Stimulated activated CD8-positive, alpha-beta memory T cell treated with anti-CD3 and anti-CD28 coated beads, Interleukin-15, amount 100 ng/mL, for 1 hour (primary cell): ENCODE measurements at regions not wholly inside any gene's neighbourhood (a gene's known extent, or its start where the extent isn't known, plus 50 kb on each side); places are given as distances from the start of the nearest gene placed in this dataset.

ENCODE experiments used
- DNase-seq: peaks from one replicate; pipeline ENCODE4 v3.0.0-alpha.2; 2020; ENCODE audit warnings: low read depth

DNA sequence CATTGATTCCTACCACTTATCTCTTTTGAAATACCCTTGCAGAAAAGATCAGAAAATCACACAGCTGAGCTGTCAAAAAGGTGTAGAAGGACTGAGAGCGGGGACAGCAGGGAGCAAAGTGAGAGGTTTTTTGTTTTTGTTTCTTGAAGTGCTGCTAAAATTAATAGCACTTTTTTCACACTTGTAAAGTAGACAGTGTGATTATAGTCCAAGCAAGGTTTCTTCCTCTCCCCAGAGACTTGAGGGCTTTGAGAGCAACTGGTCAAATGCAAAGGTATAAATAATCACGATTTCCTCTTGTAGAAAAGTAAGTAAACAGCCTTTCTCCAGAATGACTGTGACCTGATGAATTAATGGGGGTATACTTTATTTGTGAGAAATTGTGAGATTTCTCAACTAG lies 326.9 kb downstream of the ZNF608 start:
- DNase-seq: no peak

DNA sequence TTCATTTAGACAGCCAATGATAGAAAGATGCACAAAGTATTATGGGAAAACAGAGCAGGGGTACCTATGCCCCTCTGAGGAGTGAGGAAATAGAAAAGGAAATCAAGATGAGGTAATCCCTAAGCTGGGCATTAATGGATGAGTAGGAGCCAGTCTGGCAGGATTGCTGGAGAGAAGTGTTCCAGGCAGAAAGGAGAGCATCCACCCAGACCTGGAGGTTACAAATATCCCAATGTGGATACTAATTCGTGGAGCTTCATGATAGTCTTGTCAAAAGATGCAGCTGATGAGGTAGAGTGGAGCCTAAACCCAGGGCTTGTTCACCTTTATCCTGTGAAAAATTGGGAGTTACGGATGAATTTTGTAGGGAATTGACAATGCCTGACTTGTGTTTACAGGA lies 328.0 kb downstream of the ZNF608 start:
- no peak for DNase-seq

DNA sequence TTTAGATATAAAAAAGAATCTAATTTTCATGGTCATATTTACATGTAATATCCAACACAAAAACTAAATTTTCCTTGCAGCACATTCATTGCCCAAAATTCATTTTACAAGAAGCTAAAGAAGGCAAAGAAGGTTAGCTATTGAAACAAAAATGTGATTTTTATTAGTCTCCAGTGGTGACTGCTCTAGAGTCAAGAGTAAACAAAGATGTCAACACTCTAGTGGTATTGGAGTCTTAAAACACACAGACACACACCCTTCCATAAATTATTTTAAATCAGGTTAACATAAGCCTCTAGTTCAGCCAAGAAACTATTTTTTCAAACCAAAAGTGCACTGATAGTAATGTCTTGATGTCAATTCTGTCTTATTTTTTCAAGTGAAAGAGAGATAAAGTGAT lies 329.2 kb downstream of the ZNF608 start:
- DNase-seq: no peak

DNA sequence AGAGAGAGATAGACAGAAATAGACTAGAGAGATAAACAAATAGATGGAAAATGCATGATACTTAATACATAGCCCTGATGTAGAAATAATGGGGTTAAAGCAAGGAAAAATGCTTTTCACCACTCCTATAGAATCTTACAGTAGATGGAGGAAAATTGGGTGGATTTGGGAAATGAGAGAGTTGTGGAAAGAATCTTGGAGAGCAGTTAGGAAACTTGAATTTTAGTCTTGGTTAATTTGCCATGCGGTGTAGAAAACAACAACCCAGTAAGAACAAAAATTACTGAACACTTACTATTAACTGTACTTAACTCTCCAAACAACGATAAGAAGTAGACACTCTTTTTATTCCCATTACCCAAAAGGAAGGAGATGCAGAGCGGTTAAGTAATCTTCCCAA lies 329.8 kb downstream of the ZNF608 start:
- no peak for DNase-seq

DNA sequence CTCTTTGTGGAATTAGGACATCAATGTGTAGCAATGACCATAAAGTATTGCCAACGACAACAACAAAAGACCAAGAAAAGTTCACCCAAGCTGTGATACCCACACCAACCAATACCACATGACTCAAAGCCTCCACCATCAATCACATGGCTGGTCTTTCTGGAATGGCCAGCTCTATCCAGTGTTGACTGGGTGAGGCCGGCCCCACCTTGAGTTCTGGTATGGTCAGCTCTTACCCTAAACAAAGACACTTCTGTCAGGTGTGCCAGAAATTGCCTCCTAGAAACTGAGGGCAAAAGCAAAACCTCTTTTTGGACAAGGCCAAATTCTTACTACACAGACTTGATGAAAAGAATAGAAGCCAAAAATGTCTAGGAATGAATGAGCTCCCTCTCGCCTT lies 331.5 kb downstream of the ZNF608 start:
- DNase-seq: no peak

DNA sequence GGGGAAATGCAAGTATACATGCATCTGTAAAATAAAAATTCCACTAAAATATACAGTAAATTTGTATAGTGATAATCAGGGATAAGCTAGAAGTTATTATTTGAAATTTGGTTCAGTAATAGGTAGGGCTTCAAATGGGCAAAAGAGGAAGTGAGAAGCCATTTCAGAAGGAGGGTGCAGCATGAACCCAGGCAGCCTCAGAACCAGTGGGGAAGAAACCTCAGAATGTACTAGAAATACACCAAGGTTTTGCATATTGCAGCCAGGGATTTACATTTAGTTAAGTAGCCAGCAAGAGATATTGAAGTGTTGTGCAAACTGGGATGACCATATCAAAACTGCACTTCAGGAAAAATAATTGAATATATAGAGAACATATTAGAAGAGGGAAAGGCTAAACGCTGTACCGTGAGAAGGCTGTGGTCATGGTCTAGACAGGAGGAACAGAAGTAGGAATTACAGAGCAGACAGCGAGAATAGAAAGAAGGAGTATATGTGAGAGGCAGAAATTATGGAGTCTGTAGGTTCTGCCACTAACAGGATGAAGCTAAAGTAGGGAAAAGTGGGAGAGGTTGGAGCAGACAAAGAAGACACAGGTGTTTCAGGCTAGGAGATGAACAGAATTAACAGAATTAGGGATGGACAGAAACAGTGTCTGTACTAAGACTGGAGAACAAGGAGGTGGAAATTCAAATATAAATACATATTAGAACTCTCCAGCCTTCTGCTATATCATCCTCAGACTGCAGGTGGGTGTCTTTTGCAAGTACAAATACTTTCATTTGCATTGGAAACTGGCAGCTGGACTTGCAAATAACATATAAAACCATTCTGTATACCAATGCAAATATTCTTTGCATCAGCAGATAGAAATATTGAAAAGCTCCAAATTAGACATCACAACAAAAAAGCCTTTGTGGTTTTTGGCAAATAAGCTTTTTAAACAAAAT lies 335.6 kb downstream of the ZNF608 start:
- no peak for DNase-seq

DNA sequence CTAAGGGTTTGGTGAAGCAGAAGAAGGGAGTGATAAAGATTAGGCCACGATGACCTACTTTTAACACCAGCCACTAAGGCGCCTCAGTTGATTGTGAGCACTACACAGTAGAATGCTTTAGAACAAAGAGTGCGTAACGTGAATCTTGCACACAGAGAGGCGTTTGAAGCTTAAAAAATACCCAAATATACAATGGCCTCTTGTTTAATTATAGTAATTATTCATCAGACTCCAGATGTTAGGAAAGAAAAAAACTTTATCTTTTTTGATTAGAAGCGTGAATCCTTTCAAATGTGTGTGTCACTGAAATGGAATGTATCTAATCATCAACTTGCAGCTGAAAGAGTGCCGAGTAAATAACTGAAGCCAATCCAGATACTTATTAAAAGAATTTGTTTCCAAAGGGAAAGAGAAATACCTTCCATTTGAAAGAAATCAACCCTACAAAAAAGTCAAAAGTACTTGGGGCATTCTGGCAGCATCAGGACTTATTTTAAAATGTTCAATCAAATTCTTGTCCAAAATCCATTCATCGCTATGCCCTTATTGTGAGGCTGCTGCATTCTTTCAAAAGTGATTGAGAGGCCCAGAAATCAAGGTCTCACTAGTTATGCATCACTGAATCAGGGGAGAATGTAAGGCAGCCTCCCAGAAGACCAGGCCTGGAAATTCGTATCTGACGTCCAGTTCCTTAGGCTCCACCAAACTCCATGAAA lies 337.5 kb downstream of the ZNF608 start:
- DNase-seq: no peak

DNA sequence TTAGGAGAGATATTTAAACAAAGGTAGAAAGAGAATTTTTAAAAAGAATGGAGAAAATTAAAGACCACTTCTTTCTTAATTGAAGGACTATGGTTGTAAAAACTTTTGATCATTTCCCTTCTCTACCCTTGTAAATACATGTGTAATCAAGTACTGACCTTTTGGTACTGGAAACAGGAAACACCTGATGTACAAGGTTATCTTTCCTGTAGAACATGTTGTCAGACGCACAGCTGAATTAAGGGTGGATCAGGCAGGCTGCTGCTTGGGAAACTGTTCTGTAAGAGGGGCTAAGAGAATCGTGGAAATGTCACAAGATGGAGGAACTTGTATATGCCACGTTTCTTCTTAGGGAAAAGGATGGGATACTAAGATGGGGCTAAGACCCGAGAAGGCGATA lies 341.6 kb downstream of the ZNF608 start:
- no peak for DNase-seq

DNA sequence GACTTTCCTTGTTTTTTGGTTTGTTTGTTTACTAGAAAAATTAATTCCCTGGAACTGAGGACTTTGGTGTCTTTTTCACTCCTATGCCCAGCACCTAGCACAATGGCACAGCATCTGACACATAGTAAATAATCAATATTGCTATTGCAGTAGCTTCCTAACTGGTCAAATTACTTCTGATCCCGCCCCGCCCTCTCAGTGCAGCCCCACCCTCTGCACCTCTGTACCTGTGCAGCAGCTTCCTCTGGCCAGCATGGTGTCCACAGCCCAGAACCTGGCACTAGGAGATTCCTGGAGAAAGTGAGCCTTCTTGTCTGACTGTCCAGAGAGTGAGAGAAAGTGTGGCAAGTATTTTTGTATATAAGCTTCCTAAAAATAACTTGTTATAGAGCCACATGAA lies 343.2 kb downstream of the ZNF608 start:
- no peak for DNase-seq

DNA sequence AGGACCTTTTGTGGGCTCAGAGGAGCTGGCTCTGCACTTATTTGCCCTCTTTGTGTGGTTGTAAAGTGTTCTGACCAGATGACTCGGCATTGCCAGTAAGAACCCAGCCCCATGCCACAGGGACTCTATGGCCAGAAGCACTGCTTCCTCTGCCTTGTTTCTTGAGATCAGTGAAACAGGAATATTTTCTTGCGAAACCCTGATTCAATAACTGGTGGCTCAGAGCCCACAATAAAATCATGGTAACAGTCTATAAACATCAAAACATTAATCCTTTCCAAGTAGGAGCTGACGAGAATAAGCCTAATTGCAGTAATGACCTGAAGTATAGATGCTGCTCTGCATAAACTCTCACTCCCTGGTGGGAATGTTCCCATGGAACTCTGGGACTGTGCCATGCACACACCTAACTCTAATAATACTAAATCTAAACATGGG lies 344.3 kb downstream of the ZNF608 start:
- DNase-seq: no peak

DNA sequence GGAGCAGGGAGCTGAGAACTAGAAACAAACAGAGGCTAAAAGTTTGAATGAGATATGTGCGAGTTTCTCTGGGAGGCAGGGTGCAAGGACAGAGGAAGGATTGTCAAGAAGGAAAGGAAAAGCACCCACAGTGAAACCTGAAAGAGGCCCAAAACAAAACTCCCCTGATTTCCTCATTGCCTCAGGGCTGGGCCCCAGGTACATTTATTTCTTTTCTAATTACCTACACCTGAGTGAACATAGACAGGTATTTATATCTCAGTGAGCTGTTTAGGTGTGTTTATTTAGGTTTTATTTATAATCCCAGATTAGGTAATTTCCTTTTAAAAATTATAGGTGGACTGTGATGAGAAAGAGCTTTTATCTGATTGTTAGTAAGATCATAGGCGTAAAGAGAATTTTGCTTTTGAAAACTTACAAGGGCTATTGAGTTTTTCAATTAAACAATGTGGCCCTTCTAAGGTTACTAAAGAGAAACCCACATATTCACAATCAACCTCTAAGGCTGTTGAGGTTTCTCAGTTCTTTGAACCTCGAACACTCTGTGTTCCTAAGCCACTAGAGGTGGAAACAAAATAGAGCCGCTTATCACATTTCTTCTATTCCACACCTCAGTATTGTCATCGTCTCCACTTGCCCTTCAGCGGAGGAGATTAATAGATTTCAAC lies 344.8 kb downstream of the ZNF608 start:
- no peak for DNase-seq

DNA sequence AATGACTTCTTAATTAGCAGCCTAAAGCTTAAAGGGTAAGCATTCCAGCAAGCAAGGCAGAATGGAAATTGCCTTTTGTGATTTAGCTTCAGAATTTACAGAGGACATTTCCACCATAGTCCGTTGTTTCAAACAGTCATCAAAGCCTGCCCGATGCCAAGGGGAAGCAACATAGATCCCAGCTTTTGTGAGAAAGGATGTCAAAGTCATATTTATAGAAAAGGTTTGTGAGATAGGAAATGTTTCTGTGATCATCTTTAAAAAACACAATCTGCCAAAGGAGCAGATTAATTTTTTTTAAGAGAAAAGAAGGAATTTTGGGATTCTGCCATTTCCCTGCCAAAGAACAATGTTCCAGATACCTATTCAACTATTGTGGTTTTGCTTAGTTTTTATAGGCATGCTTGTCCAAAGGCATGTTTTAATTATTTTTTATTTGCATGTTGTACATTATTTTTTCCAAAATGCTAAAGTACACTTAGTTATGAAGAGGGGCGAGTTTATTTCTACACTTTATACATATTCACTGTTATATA lies 346.9 kb downstream of the ZNF608 start:
- DNase-seq: no peak

DNA sequence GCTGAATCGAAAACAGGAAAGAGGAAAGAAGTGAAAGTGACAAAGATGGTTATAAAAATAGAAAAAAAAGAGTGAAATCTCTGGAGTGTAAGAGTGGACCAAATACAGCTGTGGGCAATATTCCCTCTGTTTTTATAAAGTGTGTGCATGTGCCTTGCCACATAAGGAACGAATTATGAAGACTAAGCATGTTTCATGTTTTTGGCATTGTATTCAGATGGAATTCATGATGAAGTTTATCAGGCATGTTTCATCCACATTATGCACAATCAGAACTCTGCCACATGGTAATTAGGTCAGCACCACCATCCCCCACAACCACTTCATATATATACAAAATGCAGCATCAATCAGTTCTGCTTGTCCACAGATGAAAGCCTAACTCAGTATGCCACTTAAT lies 348.0 kb downstream of the ZNF608 start:
- no peak for DNase-seq

DNA sequence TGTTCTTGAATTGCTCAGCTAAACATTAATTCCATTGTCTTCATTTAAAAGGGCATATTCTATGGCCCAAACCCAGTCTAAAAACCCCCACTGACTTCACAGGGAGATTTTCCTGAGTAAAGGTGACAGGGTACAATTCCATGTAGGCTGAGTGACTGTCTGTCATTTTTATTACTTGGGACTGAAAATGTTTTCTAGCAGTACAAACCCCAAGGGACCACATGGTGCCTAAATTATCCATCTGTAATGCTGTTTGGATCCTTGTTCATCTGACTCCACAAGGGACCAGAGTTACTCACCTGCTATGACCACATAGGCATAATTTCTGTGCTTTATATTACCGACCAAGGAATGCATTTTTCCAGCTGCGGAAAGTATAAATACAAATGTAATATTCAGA lies 349.1 kb downstream of the ZNF608 start:
- no peak for DNase-seq

DNA sequence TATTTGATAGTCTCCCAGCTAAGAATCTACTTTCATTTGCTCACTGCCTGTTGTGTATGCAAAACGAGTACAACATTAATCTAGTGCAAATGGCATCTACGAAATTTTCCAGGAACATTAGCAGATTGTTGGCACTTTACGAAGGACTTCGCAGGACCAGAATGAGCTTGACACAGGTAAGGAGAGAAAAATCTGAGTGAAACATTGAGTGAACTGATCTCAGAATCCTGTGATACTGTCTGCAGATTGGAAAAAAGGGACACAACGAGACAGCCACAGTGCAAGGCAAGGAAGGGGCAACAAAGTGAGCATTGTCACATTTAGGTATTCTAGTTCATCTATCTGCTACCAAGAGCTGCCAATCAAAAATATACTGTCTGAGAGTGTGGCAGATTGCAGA lies 350.5 kb downstream of the ZNF608 start:
- DNase-seq: no peak

DNA sequence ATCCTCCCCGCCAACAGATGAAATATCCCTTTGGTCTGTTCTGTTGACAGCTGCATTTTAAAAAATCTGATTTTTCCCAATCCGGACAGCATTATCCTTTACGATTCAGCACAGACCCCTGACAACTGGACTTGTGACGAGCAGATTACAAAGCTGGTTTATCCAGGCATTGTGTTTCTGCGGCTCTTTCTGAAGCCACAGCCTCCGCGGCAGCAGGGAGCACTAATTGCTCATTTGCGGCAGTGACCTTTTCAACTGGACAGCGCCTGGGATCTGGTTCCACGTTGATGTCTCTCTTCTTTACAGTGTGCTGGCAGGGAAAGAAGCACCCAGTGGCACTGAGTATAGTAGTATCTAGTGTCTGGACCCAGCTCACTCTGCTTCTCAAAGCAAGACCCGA lies 351.2 kb downstream of the ZNF608 start:
- DNase-seq: no peak

DNA sequence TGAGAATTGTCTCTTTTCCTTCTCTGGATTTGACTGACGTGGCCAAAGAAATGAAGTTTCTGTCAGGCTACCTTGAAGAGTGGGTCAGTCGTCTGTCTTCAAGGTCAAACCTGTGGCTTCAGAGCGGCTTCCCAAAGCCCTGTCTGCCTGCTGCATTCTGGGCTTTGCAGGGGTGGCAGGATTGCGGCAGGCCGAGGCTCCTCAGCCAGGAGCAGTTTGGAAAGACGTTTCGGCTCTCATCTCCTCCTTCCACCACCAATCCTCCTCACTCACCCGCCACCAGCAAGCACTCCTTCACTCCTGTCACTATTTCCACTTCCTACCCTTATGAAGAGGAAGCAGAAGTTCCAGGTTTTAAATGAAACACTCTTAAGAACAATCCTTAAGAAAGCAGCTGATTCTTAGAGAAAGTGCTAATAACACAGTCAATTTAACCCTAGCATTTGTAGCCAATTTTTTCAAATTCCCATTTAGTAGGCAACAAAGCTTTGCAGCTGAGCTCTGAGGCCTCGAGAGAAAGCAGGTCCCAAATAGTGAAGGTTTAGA lies 351.7 kb downstream of the ZNF608 start:
- DNase-seq: no peak

DNA sequence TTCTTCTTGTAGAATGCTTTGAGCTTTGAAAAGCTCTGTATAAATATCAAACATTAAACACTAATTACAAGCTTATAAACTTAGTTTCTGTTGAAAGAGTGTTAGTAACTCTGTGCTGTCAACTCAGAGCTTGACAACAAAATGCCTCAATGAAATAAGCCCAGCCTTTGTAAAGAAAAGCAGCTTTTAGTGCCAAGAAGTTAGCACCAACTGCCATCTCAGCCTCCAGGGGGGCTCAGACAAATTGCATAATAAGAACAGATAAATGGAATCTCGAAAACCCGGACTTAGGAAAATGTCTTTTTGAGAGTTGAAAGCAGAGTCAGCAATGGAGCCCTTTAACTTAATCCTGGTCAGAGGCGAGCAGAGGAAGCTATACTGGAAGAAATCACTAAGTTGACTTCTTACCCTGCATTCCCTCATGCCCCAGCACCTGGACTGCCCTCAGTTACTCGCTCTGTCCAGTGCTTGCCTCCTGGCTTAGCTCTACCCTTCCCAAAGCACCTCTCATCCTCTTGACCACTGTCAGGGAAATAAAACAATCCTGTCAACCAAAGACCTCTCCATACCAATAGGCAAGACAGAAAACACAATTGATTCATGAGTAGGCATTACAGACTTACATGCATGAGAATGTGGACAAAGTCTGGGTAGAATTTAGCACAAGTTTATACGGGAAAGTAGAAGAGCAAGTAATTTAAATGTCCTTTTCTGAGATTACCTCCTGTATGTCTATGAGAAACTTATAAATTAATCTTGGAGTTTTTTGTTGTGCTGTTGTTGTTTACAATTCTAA lies 352.7 kb downstream of the ZNF608 start:
- DNase-seq: no peak

DNA sequence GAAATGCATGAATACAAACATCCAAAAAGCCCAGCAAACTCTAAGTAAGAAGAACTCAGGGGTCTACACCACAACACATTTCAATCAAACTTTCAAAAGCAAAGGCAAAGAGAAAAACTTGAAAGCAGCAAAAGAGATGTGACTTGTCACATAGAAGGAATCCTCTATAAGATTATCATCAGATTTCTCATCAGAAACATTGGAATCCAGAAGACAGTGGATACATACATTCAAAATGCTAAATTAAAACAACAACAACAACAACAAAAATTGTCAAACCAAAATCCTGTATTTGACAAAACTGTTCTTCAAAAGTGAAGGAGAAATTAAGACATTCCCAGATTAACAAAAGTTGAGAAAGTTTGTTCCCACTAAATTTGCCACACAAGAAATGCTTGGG lies 362.7 kb downstream of the ZNF608 start:
- no peak for DNase-seq

DNA sequence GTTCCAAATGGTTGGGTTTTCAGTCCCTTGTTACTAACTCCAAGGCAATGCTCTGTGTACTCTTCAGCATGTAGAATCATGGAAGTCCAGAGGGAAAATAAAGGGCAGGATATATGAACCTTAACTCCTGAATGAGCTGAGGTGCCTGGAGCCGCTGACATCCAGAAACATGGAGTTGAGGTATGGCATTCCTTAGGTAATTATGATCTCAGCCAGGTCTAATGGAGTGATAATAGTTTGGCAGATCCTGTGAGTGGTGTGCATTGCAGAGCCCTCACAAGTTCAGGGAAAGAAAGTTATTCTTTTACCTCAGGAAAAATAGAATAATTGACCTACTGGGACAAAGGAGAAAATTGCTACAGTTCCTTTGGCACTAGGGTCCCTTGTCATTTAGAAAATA lies 369.1 kb downstream of the ZNF608 start:
- DNase-seq: no peak

DNA sequence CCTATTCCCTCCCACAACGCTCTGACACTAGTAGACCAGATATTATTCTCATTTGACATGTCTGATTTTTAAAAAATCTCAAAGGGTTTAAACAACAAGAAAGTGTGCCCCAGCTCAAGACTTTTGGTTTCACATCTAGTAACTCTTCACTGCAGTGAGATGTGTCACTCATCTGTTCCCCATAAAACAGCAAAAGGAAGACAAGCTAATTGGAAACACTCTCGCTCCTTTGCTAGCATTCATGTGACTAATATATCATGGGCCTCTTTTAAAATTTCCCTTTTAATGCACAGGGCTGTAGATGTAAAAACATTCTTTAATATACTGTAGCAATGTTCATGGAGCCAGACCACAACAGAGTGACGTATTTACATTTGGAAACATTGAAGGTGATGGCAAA lies 372.6 kb downstream of the ZNF608 start:
- no peak for DNase-seq

DNA sequence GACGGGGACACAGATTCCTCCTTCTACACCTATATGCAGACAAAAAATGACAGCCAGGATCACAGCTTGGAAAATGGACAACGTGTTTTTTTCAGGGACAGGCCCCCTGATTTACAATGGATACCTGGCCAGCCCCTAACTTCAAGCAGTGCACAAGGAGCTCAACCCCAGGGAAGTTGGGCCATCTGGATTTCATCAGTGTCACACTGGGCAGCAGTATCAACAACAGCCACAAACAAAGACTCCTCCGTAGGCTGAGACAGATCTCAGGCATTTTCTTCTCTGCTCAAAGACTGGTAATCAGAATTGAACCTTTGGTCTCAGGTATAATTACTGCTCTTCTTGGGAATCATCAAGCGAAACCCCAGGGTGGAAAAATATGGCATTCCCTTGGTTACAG lies 374.0 kb downstream of the ZNF608 start:
- DNase-seq: no peak
